ENCODE measurements at regions not wholly inside any gene's neighbourhood (a gene's known extent, or its start where the extent isn't known, plus 50 kb on each side); places are given as distances from the start of the nearest gene placed in this dataset.

DNA sequence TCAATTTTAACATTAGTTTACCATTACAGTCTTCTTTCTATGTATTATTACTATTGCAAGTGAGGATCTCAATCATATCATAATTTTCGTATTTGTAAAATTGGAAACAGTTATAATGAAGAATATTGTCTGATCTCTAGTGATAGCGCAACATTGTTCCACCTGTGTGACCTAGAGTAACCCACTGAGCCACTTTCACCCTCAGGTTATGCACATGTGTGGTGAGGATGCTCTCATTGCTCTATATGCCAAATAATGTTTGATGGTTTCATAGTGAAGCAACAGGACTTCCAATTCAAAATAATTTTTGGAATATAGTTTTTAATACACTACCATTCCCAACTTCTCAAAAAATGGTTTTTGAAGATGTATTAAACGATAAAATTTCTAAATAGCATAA, 603.1 kb upstream of the MAN1A1 start:
- H3K36me3 ChIP-seq (ENCODE audit: control insufficient read depth in 2 of 2, insufficient read depth in 1 of 2, low read length in 2 of 2) = no peaks in the 10 kb centered on the region
- ChIA-PET CTCF (no interaction called here), POLR2A (no interaction called here)

GRCh38 chr6:119950681-119951080, 601.1 kb upstream of the MAN1A1 start:
- no peak overlapping the region for H3K4me3 ChIP-seq (ENCODE audit: low read depth, low read length)
- no peaks in the 10 kb centered on the region for H3K4me1 ChIP-seq (ENCODE audit: control insufficient read depth, insufficient read depth, low read length)
- no peak for TF ChIP-seq ZNF404 (tag by site-specific recombination; IDR thresholded peaks at IDR 0.05)
- no peak for TF ChIP-seq TSHZ1 (tag by site-specific recombination; IDR thresholded peaks at IDR 0.05; ENCODE audit: borderline replicate concordance)
- TF ChIP-seq ZBTB21 (tag by site-specific recombination; IDR thresholded peaks at IDR 0.05) = no peak
- H3K9me3 ChIP-seq (ENCODE audit: control insufficient read depth, insufficient read depth, low read depth, low read length) = no peaks in the 10 kb centered on the region
- H3K27ac ChIP-seq (ENCODE audit: extremely low read depth, low read depth, low read length) = no peak overlapping the region
- H3K36me3 ChIP-seq (ENCODE audit: control insufficient read depth in 2 of 2, insufficient read depth in 1 of 2, low read length in 2 of 2) = no peaks in the 10 kb centered on the region
- POLR2A ChIA-PET = no interaction called here
- CTCF ChIA-PET = no interaction called here

More for the DNA sequence above, 603.1 kb upstream of the MAN1A1 start:
- TF ChIP-seq ZNF280D (tag by site-specific recombination; IDR thresholded peaks at IDR 0.05) = no peak
- Histone ChIP-seq H3K4me3 (ENCODE audit: low read depth, low read length) (no peak overlapping the region), H3K27ac (ENCODE audit: extremely low read depth, low read depth, low read length) (no peak overlapping the region), H3K9me3 (ENCODE audit: control insufficient read depth, insufficient read depth, low read depth, low read length) (no peaks in the 10 kb centered on the region), H3K4me1 (ENCODE audit: control insufficient read depth, insufficient read depth, low read length) (no peaks in the 10 kb centered on the region)

- Histone ChIP-seq H3K9me3 (ENCODE audit: control insufficient read depth, insufficient read depth, low read depth, low read length) (no peaks in the 10 kb centered on the region), H3K36me3 (ENCODE audit: control insufficient read depth in 2 of 2, insufficient read depth in 1 of 2, low read length in 2 of 2) (no peaks in the 10 kb centered on the region), H3K4me1 (ENCODE audit: control insufficient read depth, insufficient read depth, low read length) (no peaks in the 10 kb centered on the region), H3K4me3 (ENCODE audit: low read depth, low read length) (no peak overlapping the region), H3K27ac (ENCODE audit: extremely low read depth, low read depth, low read length) (no peak overlapping the region)
- ChIA-PET POLR2A (no interaction called here), CTCF (no interaction called here)
- no peak for TF ChIP-seq BCL11A (tag by site-specific recombination; IDR thresholded peaks at IDR 0.05; ENCODE audit: low read depth)
- no peak for TF ChIP-seq TSHZ1 (tag by site-specific recombination; IDR thresholded peaks at IDR 0.05; ENCODE audit: borderline replicate concordance)
- no peak for TF ChIP-seq ZNF23 (tag by site-specific recombination; IDR thresholded peaks at IDR 0.05; ENCODE audit: borderline replicate concordance)
- no peak for TF ChIP-seq ZBTB44 (tag by site-specific recombination; IDR thresholded peaks at IDR 0.05)
- TF ChIP-seq, protein P1, sequence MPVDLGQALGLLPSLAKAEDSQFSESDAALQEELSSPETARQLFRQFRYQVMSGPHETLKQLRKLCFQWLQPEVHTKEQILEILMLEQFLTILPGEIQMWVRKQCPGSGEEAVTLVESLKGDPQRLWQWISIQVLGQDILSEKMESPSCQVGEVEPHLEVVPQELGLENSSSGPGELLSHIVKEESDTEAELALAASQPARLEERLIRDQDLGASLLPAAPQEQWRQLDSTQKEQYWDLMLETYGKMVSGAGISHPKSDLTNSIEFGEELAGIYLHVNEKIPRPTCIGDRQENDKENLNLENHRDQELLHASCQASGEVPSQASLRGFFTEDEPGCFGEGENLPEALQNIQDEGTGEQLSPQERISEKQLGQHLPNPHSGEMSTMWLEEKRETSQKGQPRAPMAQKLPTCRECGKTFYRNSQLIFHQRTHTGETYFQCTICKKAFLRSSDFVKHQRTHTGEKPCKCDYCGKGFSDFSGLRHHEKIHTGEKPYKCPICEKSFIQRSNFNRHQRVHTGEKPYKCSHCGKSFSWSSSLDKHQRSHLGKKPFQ (tag by site-specific recombination; IDR thresholded peaks at IDR 0.05) = no peak
- TF ChIP-seq ZNF76 (tag by site-specific recombination; IDR thresholded peaks at IDR 0.05; ENCODE audit: borderline replicate concordance, low read depth) = no peak
- no peak for TF ChIP-seq ZBTB1 (tag by site-specific recombination; IDR thresholded peaks at IDR 0.05)
- TF ChIP-seq, protein P2, sequence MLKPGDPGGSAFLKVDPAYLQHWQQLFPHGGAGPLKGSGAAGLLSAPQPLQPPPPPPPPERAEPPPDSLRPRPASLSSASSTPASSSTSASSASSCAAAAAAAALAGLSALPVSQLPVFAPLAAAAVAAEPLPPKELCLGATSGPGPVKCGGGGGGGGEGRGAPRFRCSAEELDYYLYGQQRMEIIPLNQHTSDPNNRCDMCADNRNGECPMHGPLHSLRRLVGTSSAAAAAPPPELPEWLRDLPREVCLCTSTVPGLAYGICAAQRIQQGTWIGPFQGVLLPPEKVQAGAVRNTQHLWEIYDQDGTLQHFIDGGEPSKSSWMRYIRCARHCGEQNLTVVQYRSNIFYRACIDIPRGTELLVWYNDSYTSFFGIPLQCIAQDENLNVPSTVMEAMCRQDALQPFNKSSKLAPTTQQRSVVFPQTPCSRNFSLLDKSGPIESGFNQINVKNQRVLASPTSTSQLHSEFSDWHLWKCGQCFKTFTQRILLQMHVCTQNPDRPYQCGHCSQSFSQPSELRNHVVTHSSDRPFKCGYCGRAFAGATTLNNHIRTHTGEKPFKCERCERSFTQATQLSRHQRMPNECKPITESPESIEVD (tag by site-specific recombination; IDR thresholded peaks at IDR 0.05) = no peak
- no peak for TF ChIP-seq ZNF140 (tag by site-specific recombination; IDR thresholded peaks at IDR 0.05)
- TF ChIP-seq GLI2 (tag by site-specific recombination; IDR thresholded peaks at IDR 0.05; ENCODE audit: borderline replicate concordance, low read depth) = no peak
- TF ChIP-seq ZFP3 (tag by site-specific recombination; IDR thresholded peaks at IDR 0.05; ENCODE audit: low read depth) = no peak
These were observed 592.7 kb upstream of the MAN1A1 start for GRCh38 chr6:119942078-119942752.

Measured in HEK293 (cell line).